GM21576 (cell line): ENCODE measurements at regions not wholly inside any gene's neighbourhood (a gene's known extent, or its start where the extent isn't known, plus 50 kb on each side); places are given as distances from the start of the nearest gene placed in this dataset.
"Not testable (repeated sequence)": the region's sequence is repeated elsewhere in the genome, so short reads cannot be mapped to it uniquely, and the experiment has no call there.

Experiments
- ATAC-seq: cut with Tn5 transposase; IDR thresholded peaks from one replicate; pipeline ENCODE4 v1.9.1; 2021; ENCODE audit warnings: mild to moderate bottlenecking, moderate library complexity; ENCODE audit not compliant: unreplicated experiment

DNA sequence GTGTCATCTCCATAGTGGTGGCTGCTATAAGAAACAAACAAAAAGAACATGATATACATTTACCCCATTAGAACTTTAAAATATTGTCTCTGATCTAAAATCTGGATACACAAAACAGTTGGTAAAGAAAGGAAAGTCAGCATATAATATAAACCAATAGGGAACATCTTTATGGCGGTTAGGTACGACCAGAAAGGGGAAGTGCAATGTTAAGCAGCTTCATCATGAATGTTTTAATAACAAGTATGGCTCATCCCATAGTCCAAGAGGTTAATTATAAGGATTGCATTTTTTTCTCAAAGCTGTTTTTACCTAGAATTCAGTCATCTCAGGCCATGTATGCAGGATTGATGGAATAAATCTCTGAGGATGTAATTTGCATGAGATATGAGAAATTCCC lies 1869.7 kb downstream of the PCDH7 start:
- ATAC-seq: no peak

DNA sequence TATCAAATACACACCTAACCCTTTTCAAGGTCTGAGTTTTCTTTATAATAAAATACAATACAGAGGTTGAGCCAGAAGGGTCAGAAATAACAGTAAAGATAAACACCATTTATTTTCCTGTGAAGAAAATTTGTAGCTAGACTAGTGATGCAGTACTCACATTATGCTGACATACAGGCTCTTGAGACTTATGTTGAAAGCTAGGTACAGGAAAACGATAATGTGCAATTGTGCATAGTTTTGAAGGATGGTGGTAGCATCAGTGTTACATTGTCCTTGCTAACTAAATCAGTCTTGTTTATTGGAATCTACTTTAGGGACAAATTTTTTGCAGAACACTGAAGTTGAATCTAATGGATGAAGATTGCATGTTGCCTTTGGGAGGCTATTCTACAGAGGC lies 1877.2 kb downstream of the PCDH7 start:
- no peak for ATAC-seq

DNA sequence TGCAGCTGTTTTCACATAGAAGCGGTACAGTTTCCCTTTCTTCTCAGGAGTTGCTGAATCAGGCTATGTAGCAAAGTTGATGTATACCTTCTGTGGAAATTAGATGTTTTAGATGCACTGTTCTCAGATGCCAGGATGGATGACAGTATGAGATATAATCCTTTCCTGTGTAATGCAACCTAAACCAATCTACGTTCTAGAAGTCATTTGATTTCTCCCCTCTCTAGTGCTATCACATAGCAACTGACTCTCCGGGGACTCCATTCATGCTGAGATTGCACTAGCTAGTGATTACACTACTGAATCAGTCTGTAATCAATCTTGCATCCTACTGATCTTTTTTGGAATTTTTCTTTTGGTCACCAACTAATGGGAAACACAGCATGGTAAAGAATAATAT lies 1881.7 kb downstream of the PCDH7 start:
- ATAC-seq: no peak

DNA sequence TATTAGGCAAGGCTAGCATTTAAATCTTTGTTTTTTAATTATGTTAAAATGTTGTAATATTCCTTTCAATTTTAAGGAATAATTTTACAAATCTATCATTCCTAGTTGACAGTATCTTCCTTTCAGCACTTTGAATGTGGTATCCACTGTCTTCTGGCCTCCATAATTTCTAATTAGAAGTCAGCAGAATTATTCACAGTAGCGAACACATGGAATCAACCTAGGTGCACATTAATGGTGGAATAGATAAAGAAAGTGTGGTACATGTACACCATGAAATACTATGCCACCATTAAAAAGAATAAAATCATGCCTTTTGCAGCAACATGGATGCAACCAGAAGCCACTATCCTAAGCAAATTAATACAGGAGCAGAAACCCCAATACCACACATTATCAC lies 1887.8 kb downstream of the PCDH7 start:
- ATAC-seq: no peak

DNA sequence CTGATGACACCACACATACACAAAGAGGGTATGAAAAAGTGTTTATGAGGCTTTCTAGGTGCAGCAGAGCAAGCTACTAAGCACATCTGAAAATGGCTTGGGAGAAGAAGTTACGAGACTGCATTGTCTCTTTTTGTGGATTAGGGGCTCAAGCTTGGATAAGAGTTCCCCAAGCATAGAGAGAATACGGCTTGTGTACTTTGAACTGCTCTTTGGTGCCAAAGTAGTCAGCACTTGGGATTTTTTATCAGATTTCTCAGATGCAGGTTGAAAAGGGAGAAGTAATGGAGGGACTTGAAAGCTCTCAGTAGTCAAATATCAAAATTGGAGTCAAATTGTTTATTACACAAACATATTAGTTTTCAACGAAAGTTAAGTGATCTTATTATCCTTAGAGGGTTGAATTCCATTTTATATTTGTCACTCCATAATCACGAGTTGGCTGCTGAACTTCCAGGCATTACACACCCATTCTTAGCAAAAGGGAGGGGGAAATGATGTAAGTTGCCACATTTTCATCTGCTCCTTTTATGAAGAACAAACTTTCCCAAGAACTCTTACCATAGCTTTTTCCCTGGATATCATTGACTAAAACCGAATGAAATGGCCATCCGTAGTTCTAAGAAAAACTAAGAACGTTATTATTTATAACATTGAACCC lies 1904.9 kb downstream of the PCDH7 start:
- ATAC-seq: no peak

DNA sequence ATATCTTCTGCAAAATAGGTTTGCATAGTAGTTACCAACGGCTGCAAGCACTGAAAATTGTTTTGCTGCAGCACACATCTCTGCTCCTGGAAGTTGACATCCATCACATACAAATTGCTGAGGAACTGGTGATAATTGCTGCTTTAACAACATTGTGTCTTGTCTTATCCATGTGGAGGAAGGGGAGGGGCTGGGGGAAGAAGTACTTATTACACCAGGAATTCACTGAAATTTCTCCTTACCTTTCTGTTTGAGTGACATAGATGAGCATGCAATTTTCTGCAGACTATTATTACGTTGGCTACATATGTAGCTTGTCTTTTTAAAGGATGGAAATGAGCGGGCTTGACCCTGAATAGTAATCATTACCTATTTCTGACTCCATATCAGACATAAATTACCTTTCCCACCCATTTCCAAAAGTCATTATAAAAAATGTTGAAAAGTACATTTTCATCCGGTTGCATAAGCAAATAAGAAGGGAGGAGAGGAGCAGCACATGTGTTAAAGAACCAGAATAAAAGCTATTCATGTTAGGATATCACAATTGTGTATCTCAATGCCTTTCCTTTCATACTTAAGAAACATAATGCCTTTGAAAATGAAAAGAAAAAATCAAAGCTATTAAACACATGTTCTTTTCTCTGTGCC lies 1905.6 kb downstream of the PCDH7 start:
- no peak for ATAC-seq

DNA sequence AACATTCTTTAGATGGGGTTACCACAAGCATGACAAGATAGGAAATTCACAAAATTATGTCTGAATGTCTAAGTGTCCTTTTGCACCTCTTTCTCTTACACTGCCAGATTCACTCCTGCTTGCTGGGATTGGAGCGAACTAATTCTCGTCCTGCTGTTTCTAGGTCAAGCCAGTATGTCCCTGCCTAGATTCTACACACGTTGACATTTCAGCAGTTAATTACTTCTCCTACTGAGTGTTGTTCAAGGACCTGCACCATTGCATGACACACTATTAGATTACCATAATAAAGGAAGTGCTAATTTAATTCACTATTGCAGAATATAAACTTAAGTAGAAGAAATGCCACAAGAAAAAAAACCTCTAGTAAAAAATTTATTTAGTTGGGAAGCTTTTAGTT lies 1911.7 kb downstream of the PCDH7 start:
- no peak for ATAC-seq

DNA sequence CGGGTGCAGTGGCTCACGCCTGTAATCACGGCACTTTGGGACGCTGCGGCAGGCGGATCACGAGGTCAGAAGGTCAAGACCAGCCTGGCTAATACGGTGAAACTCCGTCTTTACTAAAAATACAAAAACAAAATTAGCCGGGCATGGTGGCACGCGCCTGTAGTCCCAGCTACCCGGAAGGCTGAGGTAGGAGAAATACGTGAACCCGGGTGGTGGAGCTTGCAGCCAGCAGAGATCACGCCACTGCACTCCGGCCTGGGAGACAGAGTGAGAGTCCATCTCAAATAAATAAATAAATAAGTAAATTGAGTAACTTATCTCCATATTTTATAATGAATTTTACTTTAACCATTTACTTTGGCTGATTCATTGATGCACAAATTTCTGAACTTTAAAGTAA lies 1913.3 kb downstream of the PCDH7 start:
- ATAC-seq: no peak

DNA sequence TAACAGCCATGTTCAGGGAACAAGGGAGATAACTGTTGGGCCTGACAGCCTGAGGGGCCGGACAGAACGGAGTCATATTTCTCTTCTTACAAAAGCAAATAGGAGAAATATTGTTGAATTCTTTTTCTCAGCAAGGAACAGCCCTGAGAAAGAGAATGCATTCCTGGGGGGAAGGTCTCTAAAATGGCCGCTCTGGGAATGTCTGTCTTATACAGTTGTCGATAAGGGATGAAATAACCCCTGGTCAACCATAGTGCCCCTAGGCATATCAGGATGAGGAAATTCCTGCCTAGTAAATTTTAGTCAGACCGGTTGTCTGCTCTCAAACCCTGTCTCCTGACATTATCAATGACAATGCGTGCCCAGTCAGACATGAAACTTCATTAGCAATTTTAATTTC lies 1925.5 kb downstream of the PCDH7 start:
- no peak for ATAC-seq

DNA sequence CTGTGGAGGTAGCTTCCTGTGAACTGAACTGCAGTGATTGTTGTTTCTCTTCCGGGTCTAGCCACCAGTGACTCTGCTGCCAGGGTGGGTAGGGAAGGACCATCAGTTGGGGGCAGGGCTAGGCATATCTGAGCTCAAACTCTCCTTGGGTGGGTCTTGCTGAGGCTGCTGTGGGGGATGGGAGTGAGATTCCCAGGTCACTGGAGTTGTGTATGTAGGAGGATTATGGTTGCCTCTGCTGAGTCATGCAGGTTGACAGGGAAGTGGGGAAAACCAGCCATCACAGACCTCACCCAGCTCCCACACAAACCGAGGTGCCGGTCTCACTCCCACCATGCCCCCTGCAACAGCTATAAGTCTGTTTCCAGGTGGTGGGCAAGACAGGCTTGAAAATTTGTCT lies 1937.8 kb downstream of the PCDH7 start:
- ATAC-seq: no peak

DNA sequence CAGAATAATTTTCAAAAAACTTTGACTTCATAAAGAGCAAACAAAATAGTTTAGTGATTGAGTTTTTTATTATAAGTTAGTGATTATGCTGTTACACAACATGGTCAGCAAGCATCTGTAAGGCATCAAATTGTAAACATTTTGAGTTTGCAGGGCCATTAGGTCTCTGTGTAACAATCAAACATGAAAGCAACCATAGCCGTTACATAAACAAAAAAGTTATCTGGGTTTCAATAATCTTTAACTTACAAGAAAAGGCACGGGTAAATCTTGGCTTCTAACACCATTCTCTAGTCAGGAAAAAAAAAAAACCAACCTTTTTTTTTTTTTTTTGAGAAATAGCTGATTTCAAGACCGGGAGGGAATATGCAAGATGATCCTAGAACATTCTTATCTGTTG lies 1941.1 kb downstream of the PCDH7 start:
- no peak for ATAC-seq

DNA sequence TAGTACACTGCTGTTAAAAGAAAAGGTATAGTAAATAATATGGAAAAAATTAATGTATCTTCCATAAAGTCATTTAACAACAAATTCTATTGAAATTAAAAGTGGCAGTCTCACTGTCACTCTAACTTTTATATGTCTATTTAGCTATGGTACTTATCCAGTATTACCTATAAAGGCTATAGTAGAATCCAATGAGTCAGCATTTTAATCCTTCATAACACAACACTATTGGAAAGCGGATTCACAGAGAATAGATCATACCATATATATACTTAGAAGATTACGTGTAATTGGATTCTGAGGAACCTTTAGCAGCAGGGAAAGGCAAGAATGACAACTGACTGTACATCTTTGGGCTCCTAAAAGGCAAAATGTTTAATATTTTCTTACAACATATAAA lies 1942.6 kb downstream of the PCDH7 start:
- no peak for ATAC-seq

DNA sequence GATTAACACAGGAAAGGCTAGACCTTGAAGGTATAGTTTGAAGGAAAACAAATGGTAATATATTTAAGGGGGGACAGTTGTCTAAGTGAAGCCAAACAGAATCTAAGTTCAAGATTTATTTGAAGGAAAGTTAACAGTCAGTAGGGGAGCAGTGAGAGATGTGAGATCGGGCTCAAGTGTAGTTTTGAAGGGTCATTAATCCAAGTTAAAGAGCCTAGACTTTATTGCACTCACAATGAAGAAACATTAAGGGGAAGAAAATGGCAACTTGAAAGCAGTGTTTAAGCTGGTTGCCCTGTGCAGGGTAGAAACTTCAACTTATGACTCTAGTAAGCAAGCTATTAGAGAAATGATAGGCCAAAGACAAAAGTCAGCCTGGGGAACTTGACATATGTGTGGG lies 1952.2 kb downstream of the PCDH7 start:
- ATAC-seq: no peak

DNA sequence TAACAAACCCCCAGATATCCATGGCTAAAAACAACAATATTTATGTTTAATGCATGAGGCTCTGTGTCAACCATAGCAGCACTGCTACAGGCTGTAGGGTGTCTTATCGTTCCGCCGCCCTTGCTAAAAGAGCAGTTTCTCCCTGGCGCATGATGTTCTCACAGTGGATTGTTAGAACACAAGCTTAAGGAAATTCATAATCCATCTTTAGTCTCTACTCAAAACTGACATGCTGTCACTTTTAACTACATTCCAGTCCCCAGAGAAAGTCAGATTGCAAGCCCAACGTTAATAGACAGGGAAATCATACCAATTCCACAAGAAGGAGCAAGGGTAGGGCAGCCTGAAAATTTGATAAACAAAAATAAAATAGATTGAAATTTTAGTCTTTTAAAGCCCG lies 1960.8 kb downstream of the PCDH7 start:
- no peak for ATAC-seq

DNA sequence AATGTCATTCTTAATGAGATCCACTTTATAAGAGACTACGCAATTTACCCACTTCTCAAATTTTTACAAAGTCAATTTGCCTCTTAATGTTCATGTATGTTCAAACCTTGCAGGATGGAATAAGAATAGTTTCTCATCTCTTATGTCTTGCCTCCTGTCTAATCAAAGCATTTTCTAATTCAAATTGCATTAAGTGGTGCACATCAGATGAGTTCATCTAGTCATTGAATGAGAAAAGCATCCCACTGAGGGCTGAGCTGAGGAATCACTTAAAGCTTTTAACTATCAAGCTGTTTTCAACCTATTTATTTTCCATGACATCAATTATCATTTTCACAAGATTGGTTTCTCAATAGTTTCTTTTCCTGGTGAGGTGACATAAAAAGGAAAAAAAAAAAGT lies 1964.0 kb downstream of the PCDH7 start:
- no peak for ATAC-seq

DNA sequence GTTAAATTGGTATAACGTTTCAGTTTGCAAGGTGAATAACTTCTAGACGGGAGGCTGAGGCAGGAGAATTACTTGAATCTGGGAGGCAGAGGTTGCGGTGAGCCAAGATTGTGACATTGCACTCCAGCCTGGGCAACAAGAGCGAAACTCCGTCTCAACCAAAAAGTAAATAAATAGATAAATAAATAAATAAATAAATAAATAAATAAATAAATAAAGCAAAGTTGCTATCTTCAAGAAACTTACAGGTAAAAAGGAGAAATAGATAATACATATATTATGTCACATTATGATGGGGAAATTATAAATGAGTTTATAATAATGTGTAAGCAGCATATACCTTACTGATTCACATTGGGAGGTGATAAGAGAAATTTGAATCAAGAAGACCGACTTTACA lies 1966.0 kb downstream of the PCDH7 start:
- no peak for ATAC-seq

DNA sequence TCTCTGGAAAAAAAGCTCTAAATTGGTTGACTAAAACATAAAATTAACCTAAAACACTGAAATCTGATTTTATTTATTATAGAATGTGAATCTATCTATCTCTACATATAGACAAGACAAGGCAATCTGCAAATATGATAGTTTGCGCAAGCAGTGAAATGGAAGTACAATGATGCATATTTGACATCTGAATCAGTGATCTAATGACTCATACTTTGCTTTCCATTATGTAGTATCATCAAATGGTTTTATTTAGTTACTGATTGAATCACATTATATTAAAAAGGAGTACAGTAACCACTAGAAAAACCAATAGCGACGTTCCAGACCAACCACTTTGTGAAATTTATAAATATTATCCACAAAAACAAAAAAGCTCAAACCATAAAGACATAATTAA lies 1969.3 kb downstream of the PCDH7 start:
- ATAC-seq: no peak

DNA sequence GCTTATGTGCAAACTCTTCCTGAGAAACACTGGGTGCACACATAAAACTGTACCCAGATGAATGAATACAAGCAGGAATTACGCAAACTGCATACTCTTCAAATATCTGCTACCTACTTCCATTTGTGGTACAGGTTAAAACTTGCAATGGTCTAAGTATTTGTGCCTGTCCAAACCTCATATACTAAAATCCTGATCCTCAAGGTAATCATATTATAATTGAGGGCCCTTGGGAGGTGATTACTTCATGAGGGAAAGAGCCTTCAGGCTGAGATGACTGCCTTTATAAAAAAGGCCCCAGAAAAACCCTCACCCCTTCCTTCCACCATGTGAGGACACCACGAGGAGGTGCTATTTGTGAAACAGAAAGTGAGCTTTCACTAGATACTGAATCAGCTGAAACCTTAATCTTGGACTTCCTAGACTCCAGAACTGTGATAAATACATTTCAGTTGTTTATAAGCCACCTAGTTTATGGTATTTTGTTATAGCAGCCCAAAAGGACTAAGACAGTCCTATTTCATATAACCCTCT lies 1977.2 kb downstream of the PCDH7 start:
- ATAC-seq: no peak

DNA sequence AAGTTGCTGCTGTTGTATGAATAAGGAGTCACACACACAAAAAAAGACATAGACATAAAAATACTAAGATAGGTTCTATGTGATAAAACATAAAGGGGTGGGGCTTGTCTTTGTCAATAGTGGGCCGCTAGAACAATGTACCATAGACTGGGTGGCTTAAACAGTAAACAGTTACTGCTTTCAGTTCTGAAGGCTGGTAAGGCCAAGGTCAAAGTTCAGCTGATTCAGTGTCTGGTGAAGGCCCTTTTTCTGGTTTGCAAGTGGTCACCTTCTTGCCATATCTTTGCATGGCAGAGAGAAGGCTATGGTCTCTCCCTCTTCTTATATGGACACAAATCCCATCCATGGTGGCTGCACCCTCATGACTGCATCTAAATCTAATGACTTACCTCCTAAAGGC lies 1980.7 kb downstream of the PCDH7 start:
- ATAC-seq: no peak

DNA sequence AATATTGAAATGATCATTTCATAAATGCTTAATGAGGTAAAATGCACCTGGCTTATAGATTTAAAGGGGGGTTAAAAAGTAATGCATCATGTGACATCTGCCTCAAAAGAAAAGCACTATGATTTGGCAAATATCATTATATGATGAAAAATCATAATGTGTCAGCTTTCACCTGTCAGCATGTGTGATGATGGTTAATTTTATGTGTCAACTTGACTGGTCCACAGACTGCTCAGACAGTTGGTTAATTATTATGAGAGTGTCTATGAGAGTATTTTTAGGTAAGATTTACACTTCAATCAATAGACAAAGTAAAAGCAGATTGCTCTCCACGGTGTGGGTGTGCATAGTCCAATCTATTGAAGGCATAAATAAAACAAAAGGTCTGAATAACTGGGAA lies 1986.7 kb downstream of the PCDH7 start:
- no peak for ATAC-seq

DNA sequence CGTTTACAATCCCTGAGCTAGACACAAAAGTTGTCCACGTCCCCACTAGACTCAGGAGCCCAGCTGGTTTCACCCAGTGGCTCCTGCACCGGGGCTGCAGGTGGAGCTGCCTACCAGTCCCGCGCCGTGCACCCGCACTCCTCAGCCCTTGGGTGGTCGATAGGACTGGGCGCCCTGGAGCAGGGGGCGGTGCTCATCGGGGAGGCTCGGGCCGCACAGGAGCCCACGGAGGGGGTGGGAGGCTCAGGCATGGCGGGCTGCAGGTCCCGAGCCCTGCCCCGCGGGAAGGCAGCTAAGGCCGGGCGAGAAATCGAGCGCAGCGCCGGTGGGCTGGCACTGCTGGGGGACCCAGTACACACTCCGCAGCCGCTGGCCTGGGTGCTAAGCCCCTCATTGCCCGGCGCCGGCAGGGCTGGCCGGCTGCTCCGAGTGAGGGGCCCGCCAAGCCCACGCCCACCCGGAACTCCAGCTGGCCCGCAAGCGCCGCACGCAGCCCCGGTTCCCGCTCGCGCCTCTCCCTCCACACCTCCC lies 1996.0 kb downstream of the PCDH7 start:
- not testable (repeated sequence) for ATAC-seq

DNA sequence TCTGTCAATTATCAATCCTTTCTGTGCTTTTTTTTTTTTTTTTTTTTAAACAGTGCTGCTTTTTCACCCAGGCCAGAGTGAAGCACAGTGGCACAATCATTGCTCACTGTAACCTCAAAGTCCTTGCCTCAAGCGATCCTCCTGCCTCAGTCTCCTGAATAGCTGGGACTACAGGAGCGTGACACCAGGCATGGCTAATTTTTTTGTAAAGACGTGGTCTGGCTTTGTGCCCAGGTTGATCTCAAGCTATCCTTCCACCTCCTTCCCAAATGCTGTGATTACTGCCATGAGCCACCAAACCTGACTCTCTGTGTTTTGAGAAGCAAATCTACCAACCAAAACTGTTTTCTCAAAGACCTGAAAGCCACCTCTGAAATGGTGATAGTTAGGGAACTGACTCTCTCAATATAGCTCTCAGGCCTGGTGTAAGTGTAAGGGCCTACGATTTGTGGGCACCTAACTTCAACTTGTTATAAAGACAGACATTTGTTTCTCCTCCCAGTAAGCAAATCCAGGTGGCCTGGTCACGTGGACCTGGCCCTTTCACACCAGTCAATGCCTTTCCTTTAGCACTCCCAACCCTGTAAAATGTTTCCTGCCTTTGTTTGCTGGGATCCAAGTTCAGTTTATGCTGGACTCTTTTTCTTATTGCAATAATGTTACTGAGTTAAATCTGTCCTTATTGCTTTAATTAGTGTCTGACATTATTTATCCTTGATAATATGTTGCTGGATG lies 2015.9 kb downstream of the PCDH7 start:
- ATAC-seq: no peak
